Kidney (tissue), 13 donors: ENCODE measurements at regions not wholly inside any gene's neighbourhood (a gene's known extent, or its start where the extent isn't known, plus 50 kb on each side); places are given as distances from the start of the nearest gene placed in this dataset.
A peak's percentile ranks its signal among the peaks of the same experiment; 100 is the strongest.

Source experiments
- DNase-seq, 5 donors: peaks; one replicate each; pipeline ENCODE4 v3.0.0-alpha.2; 2013 to 2020
- FAIRE-seq: peaks from 2 replicates; lab custom pipeline; 2012; peaks lifted over from hg19 to GRCh38; lab: Jason Lieb, UNC
- H3K27ac ChIP-seq, 2 donors: one replicate each; pipeline ENCODE4 v1.7.0; 2013; ENCODE audit warnings: low read depth in 2 of 2, low read length in 2 of 2, inconsistent platforms in 1 of 2
- H3K27me3 ChIP-seq: one replicate; pipeline ENCODE4 v1.7.1; 2013; ENCODE audit warnings: low read length, inconsistent platforms; ENCODE audit not compliant: control insufficient read depth, insufficient read depth
- H3K36me3 ChIP-seq, 3 donors: one replicate each; pipeline versions ENCODE4 v1.7.0 to v1.7.1; 2013; ENCODE audit warnings: low read length in 3 of 3, control low read depth in 1 of 3, inconsistent platforms in 1 of 3; ENCODE audit not compliant: insufficient read depth in 3 of 3, control insufficient read depth in 2 of 3
- H3K4me1 ChIP-seq, 3 donors: one replicate each; pipeline versions ENCODE4 v1.7.0 to v1.7.1; 2013; ENCODE audit warnings: low read length in 3 of 3, inconsistent platforms in 1 of 3, low read depth in 1 of 3; ENCODE audit not compliant: control insufficient read depth in 2 of 3, insufficient read depth in 2 of 3
- H3K4me3 ChIP-seq, 3 donors: one replicate each; pipeline versions ENCODE4 v1.7.0 to v1.8.1; 2013; ENCODE audit warnings: low read length in 3 of 3, control low read depth in 1 of 3, inconsistent platforms in 1 of 3
- H3K9ac ChIP-seq, 3 donors: one replicate each; pipeline versions ENCODE4 v1.7.0 to v1.7.1; 2013; ENCODE audit warnings: low read length in 3 of 3, control low read depth in 1 of 3, inconsistent platforms in 1 of 3
- H3K9me3 ChIP-seq, 3 donors: one replicate each; pipeline versions ENCODE4 v1.7.0 to v1.7.1; 2013; ENCODE audit warnings: low read length in 3 of 3, control low read depth in 1 of 3, inconsistent platforms in 1 of 3; ENCODE audit not compliant: control insufficient read depth in 2 of 3, insufficient read depth in 1 of 3
- intact Hi-C: fragments of 100-400 bp; cut with DNase I; formaldehyde crosslinking; loops from one replicate; pipeline ENCODE4 v1.11.1; 2022
- TF ChIP-seq, protein P1 (sequence below): IDR thresholded peaks from 3 replicates; pipeline ENCODE4 v1.5.1; 2012; ENCODE audit warnings: mild to moderate bottlenecking, moderate library complexity, borderline replicate concordance; ENCODE audit not compliant: insufficient read depth; ENCODE audit errors: extremely low read depth
- donor health status: control.
- donor health status: control.
- donor health status: control.
- donor health status: control.
- donor health status: control.
- donor health status: DM: yes; HTN: yes; CAD: no.
- donor health status: Normal renal cell carcinoma (clear cell type).

DNA sequence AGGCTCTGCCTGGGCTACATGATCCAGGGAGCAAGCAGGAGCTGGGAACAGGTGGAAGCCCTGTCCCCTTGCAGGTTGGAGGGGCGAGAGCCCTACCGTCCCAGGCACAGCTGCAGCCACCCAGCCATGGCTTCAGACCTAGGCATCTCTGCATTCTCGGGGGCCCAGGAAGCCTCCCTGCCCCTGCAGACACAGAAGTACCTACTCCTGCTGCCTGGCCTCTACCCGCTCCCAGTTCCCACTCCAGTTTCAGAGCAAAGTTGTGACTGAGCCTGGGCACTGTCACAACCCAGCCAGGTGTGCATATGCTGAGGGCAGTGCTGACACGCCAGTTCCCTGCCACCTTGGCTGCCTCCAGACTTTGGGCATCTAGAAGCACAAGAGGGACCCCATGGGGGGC, 645.9 kb downstream of the HTR1B start:
- no peak overlapping the region for H3K4me3 ChIP-seq
- FAIRE-seq = no peak

DNA sequence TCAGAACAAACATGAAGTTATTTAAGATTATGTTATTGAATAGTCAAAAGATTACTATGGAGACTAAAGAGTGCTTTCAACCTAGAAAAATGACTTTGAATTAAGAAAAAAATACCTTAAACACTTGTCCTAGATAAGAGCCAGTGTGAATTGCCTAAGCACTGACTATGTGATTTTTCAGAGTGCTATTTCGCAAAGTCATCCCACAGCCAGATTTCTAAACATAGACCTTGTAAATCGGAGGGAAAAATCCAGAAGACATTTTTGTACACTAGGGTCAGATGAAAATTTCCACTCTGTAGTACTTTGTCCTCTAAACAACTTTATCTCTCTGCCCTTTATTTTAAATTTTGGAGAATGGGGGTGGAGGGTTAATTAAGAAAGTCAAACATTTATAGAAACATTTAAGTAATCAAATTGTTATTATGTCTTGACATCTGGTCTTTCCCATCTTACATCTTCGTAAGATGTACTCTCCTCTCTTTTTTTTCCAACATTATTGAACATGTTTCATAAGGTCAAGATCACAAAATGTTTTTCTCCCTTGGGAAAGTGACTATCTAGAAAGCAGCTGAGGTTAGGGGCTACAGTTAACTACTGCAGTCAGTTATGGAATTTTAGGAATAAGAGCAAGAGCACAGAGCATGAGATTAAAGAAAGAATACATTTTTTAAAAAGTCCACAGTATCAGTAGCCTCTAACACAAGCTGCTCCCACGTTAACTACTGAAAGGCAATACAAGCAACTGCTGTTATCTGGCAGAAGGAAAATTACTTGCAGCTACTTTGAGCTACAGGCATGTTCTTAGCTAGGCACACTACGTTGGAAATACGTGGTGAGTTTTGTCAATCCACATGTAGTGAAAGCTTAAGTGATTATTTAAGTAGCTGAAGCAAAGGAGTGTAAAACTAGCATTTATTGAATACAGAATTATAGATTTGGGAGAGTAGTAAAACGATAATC, 648.5 kb downstream of the HTR1B start:
- FAIRE-seq (no peak), DNase-seq (no peak)
- H3K9me3 ChIP-seq = no peaks in the 10 kb centered on the region
- TF ChIP-seq, protein P1, sequence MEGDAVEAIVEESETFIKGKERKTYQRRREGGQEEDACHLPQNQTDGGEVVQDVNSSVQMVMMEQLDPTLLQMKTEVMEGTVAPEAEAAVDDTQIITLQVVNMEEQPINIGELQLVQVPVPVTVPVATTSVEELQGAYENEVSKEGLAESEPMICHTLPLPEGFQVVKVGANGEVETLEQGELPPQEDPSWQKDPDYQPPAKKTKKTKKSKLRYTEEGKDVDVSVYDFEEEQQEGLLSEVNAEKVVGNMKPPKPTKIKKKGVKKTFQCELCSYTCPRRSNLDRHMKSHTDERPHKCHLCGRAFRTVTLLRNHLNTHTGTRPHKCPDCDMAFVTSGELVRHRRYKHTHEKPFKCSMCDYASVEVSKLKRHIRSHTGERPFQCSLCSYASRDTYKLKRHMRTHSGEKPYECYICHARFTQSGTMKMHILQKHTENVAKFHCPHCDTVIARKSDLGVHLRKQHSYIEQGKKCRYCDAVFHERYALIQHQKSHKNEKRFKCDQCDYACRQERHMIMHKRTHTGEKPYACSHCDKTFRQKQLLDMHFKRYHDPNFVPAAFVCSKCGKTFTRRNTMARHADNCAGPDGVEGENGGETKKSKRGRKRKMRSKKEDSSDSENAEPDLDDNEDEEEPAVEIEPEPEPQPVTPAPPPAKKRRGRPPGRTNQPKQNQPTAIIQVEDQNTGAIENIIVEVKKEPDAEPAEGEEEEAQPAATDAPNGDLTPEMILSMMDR = no peak
- H3K4me1 ChIP-seq = no peaks in the 10 kb centered on the region
- peak overlapping the region in 1 of 2 donors; percentile 5 for H3K27ac ChIP-seq
- no peak overlapping the region for H3K9ac ChIP-seq
- no peak overlapping the region for H3K4me3 ChIP-seq
- H3K27me3 ChIP-seq = no peaks in the 10 kb centered on the region
- H3K36me3 ChIP-seq = no peaks in the 10 kb centered on the region
- intact Hi-C loops = no loop called here

More for the DNA sequence above, 645.9 kb downstream of the HTR1B start:
- Histone ChIP-seq H3K9me3 (peaks cover 0 to 4% (median 0%) of the 10 kb centered on the region in 3 donors), H3K36me3 (no peaks in the 10 kb centered on the region), H3K27me3 (no peaks in the 10 kb centered on the region), H3K9ac (no peak overlapping the region), H3K27ac (no peak overlapping the region), H3K4me1 (no peaks in the 10 kb centered on the region)
- DNase-seq = peak in 1 of 5 donors; percentile 42
- intact Hi-C loops = no loop called here
- TF ChIP-seq, protein P1 = no peak

DNA sequence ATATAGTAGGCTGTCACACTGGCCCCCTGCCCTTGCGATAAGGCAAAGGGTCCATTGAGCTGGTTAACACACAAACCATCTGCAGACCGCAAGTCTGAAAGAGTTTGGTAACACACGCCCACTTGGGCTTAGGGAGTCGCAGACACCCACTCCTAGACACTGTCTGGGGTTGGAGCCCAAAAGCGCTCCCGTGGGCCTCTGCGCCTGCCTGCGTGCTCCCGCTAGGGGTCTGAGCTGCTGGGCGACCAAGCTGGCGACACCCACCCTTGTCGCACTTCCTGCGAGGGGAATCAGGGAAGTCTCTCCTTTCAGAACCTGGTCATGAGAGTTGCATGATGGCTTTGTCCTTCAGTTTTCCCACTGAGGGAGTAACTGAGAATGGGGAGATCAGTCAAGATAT, 653.0 kb downstream of the HTR1B start:
- FAIRE-seq = no peak
- intact Hi-C loops = no loop called here
- TF ChIP-seq, protein P1 = no peak
- Histone ChIP-seq H3K27me3 (no peaks in the 10 kb centered on the region), H3K27ac (no peak overlapping the region), H3K4me1 (no peaks in the 10 kb centered on the region), H3K4me3 (no peak overlapping the region), H3K36me3 (no peaks in the 10 kb centered on the region), H3K9me3 (no peaks in the 10 kb centered on the region), H3K9ac (no peak overlapping the region)
- DNase-seq = no peak
